Stimulated activated CD8-positive, alpha-beta memory T cell treated with anti-CD3 and anti-CD28 coated beads, Interleukin-2, amount 100 ng/mL, for 1 hour (primary cell): ENCODE measurements at regions not wholly inside any gene's neighbourhood (a gene's known extent, or its start where the extent isn't known, plus 50 kb on each side); places are given as distances from the start of the nearest gene placed in this dataset.
"Not testable (repeated sequence)": the region's sequence is repeated elsewhere in the genome, so short reads cannot be mapped to it uniquely, and the experiment has no call there.

Source experiments
- DNase-seq, 2 donors: peaks; one replicate each; pipeline ENCODE4 v3.0.0-alpha.2; 2020; ENCODE audit warnings: low read depth in 2 of 2

DNA sequence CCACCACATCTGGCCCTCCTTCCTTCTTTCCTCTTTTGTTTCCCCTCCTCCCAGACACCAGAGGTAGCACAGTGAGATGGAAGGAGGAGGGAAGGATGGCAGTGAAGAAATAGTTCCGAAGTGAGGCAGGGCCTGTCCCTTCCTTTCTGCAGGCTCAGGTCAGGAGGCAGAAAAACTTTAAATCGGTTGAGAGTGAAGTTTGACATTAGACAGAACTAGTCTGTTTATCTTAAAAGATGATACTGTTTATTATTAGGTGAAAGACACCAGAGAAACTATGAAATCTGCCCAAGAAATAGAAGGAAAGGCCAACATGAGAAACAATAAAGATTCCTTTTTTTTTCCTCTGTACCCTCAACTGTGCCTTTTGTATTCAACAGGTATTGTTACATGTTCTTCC is 670.3 kb downstream of the UTRN start:
- DNase-seq, result no peak

DNA sequence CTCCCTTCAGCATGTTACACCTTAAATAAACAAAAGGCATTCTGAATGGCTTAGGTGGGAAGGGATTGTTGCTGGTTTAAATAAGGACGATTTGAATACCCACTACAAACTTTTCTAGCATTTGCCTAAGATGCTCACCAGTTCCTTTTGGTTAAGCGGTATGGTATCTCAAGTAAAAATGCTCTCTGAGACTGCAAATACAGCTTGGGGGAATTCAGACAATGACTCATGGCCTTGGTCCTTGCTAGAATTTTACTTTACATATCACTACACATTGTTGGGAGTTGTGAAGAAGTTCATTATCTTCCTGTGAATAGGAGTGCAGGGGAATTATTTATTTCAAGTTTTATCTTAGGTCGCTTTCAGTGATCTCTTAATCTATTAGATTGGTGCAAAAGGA is 670.7 kb downstream of the UTRN start:
- DNase-seq, result no peak

DNA sequence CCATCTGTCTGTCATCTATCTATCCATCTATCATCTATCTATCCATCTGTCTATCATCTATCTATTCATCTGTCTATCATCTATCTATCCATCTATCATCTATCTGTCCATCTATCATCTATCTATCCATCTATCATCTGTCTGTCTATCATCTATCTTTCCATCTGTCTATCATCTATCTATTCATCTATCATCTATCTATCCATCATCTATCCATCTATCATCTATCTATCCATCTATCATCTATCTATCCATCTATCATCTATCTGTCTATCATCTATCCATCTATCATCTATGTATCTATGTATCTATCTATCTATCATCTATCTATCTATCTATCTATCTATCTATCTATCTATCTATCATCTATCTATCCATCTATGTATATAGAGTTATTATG is 671.6 kb downstream of the UTRN start:
- not testable (repeated sequence) for DNase-seq

DNA sequence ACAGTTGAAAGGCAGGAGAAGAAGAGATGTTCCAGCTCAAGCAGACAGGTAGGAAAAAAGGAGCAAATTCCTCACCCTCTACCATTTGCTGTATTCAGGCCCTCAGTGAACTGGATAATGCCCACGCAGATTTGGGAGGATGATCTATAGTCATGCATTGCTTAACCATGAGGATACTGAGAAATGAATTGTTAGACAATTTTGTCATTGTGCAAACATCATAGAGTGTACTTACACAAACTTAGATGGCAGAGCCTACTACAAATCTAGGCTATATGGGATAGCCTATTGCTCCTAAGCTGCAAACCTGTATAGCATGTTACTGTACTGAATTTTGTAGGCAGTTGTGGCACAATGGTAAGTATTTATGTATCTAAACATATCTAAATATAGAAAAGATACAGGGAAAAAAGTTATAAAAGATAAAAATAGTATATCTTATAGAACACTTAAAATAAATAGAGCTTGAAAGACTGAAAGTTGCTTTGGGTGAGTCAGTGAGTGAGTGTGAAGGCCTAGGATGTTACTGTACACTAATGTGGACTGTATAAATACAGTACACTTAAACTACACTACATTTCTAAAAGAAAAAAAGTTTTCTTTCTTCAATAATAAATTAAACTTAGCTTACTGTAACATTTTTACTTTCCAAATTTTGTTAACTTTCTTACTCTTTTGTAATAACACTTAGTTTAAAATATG is 672.3 kb downstream of the UTRN start:
- no peak for DNase-seq

DNA sequence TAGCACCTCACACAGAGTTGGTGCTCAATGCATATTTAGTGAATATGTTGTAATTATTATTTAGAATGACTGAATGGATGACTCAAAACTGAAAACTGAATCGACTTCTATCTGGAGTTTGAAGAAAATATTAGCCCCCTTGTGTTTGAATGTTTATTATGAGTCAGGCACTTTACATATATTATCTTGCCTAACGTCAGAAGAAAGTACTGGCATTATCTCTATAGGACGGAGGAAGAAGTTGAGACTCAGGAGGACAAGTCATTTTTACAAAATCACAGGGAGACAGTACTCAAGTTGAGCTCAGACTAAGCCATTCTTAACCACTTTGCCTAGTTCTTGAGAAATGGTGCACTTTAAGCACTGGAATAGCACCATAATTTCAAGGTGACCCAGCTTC is 684.0 kb downstream of the UTRN start:
- no peak for DNase-seq

DNA sequence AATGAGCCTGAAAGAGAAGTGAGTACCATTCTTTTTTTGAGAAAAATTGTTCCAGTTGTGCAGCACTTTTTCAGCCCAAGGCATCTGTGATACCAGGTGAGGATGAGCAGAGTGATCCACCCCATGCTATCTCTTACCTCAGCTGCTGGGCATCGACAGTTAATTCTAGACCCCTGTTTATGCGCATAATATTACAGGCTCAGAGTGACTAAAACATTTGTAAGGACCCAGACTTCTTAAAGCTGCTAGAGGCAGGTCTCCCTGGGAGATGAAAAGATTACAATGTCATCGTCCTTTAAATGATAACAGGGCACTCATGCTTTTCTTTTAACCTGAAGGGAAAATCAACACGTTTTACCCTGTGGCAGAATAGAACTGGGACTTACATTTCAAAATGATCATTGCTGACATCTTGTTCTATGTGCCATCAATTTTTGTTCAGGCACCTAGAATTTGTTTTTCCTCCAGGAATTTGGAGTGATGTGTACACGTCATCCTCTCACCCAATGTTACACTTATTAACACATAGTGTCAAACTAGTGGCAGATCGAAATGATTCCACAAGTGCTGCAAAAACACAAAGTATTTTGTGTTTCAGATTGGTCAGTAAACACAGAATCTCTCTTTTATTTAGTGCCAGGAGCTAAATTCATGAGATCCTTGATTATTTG is 684.6 kb downstream of the UTRN start:
- no peak for DNase-seq

DNA sequence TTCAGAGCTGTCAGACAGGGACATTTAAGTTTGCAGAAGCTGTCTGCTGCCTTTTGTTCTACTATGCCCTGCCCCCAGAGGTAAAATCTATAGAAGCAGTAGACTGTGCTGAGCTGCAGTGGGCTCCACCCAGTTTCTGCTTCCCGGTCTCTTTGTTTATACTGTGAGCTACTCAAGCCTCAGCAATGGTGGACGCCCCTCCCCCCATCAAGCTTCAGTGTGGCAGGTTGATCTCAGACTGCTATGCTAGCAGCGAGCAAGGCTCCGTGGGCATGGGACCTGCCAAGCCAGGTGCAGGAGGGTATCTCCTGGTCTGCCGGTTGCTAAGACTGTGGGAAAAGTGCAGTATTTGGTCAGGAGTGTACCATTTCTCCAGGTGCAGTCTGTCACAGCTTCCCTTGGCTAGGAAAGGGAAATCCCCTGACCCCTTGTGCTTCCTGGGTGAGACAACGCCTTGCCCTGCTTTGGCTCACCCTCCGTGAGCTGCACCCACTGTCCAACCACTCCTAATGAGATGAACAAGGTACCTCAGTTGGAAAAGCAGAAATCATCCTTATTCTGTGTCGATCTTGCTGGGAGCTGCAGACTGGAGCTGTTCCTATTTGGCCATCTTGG is 692.2 kb downstream of the UTRN start:
- DNase-seq, result not testable (repeated sequence)

DNA sequence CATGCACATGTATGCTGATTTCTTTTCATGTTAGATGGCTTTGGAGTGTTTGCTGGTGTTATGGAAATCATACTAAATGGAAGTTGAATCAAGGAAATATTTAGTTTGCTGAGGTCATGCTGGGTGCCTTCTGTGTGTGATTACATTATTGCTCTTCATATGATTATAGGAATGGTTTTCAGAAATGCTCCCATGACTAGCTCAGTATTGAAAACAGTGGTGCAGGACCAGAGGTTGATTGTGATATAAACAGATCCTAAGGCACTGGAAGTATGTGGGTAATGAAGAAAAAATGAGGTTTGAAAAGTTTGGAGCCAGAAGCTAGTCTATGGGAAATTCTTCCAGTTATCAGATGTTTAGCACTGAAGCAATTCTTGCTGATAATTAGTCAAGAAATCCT is 693.1 kb downstream of the UTRN start:
- DNase-seq, result no peak

DNA sequence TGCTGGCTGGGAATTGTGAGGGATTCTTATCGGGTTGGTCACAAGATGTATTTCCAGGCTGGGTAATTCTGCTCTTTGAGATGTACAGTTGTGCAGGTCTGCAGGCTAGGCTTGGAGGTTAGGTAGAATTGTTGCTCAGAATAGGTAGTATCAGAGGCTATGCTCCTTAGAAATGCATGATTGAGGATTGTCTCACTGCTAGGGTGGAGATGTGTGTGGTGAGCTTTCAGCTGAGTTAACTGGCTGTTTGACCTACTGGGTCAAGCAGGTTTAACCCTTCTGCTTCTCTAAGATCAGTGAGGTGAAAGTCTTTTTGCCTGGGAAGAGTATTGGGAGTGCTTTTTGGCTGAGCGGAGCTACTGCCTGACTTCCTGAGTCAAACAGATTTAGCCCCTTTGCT is 701.1 kb downstream of the UTRN start:
- DNase-seq, result no peak

DNA sequence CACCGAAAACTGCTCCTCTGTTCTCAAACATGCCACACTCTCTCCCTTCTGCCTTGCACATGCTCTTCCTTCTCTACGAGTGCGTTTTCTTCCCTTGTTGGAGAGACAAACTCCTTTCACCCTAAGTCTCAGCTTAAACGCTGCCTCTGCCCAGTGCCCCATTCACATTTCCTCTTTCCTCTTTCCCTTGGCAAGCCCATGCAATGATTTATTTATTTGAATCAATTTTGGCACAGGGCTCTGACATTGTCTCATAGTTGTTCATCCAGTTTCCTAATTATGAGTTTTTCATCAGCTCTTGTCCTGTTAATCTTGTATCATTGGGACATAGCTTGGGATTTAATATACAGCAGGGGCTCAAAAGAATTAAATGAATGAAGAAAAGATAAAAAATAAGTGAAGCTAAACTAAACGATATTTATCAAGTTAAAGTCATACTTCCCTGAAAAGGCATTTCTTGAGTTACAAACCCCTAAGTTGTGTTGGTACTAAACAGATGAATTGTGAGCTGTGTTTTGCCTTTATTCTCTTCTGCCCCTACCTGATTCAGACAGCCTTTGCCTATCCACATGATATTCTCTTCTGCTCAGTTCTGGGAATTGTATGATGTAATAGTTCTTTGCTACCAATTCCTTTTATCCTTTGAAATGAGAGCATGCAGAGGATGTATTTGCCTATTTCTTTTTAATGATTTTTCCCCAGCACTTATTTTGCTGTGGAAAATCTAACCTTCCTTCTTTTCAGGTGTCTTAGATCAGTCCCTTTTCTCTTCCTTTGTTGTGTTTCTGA is 704.4 kb downstream of the UTRN start:
- DNase-seq, result no peak

DNA sequence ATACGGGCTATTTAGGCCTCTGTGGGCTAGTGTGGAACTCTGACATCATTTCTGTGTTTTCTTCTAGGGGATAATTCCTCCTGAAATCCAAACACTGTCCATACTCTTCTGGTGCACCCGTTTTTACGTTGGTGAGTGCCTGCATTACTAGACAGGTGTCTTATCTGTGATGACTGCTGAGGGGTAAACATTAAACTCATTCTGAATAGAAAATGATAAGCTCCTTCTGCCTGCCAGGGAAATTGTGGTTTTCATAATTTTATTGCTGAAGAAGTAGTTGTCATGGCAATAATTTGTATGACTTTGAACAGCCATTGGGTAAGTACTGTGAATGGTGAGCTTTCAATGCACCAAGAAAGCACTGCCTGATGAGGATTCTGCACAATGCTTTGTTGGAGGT is 705.6 kb downstream of the UTRN start:
- DNase-seq, result no peak

DNA sequence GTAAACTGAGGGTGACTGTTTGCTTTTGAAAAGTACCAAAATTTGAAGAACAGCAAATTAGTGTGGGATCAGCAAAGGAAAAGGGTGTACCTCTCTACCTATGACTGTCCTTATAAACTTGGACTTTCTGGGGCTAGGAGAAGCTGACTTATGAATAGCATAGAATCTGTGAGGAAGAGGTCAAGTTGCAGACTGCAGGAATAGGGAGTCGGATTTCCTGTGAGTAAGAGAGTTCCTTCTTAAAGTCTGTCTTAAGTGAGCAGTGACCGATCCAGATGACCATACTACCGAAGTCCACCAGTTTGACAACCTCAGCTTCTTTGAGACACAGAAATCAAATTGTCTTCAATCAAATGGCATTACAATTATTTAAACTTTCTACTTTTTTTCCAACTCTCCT is 708.7 kb downstream of the UTRN start:
- DNase-seq, result no peak

DNA sequence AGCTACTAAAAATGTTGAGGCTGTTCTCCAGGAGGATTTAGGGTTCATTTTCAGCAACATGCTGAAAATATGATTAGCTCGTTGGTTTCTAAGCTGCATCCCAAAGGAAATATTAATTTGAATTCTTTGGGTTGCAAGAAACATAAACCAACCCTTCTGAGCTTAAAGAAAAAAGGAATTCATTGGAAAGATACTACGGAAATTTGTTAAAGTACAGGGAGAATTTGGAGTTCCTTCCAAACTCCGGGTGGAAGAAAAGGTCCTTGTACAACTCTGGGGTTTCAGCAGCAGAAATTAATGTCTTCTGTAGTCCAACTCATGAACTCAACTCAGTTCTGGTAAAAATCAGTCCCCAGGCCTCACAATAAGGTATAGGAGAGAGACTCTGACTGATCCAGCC is 712.9 kb downstream of the UTRN start:
- DNase-seq, result no peak

DNA sequence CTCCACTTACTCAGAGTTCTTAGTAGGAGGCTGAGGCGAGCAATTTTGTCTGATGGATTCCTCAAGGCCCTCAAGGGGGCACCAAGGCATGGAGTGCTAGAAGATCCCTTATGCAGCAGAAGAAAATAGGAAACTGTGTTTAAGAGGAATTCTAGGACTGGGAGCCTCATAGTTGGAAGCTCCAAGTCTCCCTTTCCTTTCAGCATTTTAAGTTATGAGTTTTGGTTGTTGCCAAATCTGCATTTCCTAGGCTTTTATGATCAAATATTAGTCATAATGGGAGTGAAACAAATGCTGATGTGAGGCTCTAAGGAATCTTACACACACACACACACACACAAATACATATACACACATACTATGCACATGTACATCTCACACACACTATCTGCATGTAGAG is 714.0 kb downstream of the UTRN start:
- DNase-seq, result no peak

DNA sequence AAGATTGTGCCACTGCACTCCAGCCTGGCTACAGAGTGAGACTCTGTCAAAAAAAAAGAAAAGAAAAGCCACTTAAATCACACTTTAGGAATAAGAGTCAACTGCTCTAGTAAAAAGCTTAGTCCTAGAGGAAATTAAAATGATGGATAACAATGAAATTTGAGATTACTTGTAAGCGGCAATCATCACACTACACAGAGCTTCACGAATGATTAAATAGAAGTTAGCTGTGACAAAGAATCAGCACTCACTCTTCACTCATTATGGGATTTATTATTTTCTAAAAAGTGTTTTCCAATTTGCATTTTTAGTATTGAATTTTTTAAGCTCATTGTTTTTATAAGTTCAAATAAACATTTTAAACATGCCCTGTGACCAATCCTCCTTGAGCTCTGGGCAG is 718.0 kb downstream of the UTRN start:
- no peak for DNase-seq

DNA sequence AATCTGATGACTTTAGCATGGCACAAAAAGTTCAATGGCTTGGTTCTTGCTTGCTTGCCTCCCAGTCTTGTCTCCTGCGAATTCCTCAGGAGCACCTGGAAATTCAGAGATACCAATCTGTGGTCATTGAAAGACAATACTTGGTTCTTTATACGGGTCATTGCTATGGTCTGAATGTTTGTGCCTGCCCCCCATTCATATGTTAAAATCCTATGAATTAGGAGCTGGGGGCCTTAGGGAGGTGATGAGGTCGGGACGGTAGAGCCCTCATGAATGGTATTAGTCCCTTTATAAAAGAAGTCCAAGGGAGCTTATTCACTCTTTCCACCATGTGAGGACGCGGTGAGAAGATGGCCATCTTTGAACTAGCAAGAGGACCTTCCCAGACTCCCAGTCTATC is 721.8 kb downstream of the UTRN start:
- DNase-seq, result no peak

DNA sequence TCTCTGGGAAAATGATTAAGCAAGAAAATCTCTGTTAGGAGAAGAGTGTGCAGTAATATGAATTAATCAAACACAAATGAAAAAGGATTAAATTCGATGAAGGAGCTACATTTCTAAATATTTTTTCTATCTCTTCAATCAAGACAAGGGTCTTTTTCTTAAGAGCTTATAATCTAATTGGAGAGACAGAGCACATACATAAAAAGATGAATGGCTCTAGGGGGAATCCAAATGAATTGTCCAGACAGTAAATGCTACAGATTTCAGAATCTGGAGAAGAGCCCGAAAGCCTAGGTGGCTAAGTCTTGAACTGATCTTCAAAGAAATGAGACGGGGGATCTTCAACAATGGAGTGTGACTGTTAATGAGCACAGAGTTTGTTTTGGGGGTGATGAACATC is 723.6 kb downstream of the UTRN start:
- DNase-seq, result no peak

DNA sequence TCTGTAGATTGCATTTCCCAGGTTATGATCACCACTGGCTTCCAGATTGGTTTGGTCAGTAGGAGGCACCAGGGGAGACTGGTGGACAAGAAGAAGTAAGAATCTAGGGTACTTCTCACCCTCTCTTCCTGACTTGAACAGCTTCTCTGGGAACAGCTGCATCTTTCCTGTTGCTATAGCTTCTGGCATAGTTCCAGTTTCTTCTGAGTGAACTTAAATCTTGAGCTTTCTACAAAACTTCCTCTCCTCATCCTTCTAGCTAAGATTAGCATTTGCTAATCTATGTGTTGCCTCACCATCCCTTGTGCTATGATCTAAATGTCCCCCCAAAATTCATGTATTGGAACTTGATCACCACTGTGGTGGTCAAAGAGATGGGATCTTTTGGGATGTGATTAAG is 724.6 kb downstream of the UTRN start:
- no peak for DNase-seq

DNA sequence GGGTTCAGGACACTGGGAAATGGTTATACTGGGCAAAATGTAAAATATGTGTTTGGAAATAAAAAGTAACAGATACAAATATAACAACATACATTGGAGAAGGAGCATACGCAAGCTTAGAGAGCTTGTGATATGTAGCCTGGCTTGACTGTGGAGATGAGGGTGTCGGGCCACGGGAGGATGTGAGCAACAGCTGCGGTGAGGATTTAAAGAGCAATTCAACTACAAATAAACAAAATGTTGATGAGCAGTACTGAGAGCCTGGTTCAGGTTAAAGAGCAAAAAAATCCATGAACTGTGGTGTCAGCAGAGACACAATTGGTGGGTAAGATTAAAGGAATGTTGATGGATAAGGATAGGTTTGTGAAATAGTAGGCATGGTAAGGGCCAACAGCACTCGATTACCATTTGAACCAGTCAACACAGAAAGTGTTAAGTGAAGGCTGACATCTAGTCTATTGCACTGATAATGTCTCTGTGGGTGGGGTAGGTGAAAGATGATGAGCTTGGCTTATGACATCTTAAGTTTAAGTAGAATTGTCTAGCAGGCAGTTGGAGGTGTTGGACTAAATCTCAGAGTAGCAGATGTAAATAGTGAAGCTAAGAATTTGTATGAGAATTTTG is 723.2 kb downstream of the EPM2A start:
- DNase-seq, result no peak

DNA sequence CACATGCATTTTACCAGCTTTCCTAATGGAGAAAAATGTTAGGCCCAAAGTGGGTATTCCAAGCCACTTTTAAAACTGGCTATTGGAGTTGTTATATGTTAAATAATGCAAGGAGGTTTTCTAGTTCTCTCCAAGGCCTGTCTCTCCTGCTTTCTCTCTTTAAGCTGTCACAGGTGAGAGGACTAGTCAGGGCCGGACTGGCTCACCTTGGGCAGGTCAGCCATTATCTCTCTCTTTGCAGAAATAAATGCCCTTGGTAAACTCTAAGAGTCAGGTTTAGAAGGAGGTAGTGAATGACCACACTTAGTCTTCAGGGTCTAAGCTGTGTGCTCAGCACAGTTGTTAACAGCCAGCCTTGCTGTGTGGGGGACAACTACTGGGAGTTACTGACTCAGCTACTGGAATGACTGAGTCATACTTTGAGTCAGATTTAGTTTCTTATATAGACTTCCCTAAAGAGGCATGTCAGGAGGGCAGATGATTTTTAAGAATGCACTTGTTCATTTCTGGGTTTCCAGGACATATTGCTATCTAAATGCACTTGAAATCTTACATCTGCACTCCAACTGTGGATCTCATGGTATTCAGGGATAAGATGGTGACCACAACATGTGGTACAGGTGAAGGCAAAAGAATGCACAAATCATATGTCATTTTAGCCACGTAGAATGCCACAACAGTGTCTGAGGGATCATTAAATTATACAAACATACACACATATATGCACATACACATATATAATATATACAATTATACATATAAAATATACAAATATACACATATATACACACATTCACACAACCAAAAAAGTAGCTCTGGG is 719.4 kb downstream of the EPM2A start:
- DNase-seq, result no peak

DNA sequence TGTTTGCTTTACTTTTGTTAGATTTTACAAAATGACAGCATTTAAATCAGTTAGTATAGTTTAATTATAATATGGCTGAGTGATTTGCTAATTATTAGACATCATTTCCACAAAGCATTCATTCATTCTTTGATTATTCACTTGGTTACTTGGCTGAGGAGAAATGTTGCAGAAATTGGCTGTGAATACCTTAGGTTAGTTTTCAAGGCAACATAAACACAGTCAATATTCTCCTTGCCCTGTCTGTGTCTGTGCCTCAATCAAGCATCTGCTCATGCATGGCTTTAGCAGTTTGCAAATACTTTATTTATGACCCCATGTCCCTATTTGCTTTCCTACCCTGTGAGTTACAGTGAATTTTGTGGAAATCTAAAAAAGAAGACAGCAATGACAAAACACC is 718.3 kb downstream of the EPM2A start:
- DNase-seq, result no peak
